Stimulated activated CD4-positive, alpha-beta T cell treated with anti-CD3 and anti-CD28 coated beads, Interleukin-15, amount 100 ng/mL, for 24 hours (primary cell): ENCODE measurements at regions not wholly inside any gene's neighbourhood (a gene's known extent, or its start where the extent isn't known, plus 50 kb on each side); places are given as distances from the start of the nearest gene placed in this dataset.
"Not testable (repeated sequence)": the region's sequence is repeated elsewhere in the genome, so short reads cannot be mapped to it uniquely, and the experiment has no call there.

ENCODE experiments used
- DNase-seq: peaks from one replicate; pipeline ENCODE4 v3.0.0-alpha.2; 2020

GRCh38 chr3:75453839-75454238 is 210.3 kb upstream of the FRG2C start:
- not testable (repeated sequence) for DNase-seq

GRCh38 chr3:75474530-75474929 is 189.6 kb upstream of the FRG2C start:
- not testable (repeated sequence) for DNase-seq

- DNase-seq = not testable (repeated sequence)
Measured at GRCh38 chr3:75496600-75496999, 167.5 kb upstream of the FRG2C start.

GRCh38 chr3:75500357-75500756 is 163.8 kb upstream of the FRG2C start:
- DNase-seq = not testable (repeated sequence)

- DNase-seq = not testable (repeated sequence)
Measured at GRCh38 chr3:75502171-75502570, 162.0 kb upstream of the FRG2C start.

- DNase-seq = not testable (repeated sequence)
Measured at GRCh38 chr3:75502769-75503756, 161.1 kb upstream of the FRG2C start.

GRCh38 chr3:75506603-75507002 is 157.5 kb upstream of the FRG2C start:
- DNase-seq = no peak

GRCh38 chr3:75507956-75508355 is 156.2 kb upstream of the FRG2C start:
- not testable (repeated sequence) for DNase-seq

GRCh38 chr3:75527657-75528056 is 136.5 kb upstream of the FRG2C start:
- DNase-seq = not testable (repeated sequence)

- peak; percentile 20 for DNase-seq
Measured at GRCh38 chr3:75552095-75552494, 112.0 kb upstream of the FRG2C start.

- not testable (repeated sequence) for DNase-seq
Measured at GRCh38 chr3:75564427-75564826, 99.7 kb upstream of the FRG2C start.

GRCh38 chr3:75572303-75572702 is 91.8 kb upstream of the FRG2C start:
- DNase-seq = not testable (repeated sequence)

GRCh38 chr3:75579091-75579490 is 85.0 kb upstream of the FRG2C start:
- not testable (repeated sequence) for DNase-seq

GRCh38 chr3:75579536-75579935 is 84.6 kb upstream of the FRG2C start:
- not testable (repeated sequence) for DNase-seq

GRCh38 chr3:75579981-75580782 is 83.9 kb upstream of the FRG2C start:
- peak; percentile 63 for DNase-seq

GRCh38 chr3:75582536-75582935 is 81.6 kb upstream of the FRG2C start:
- DNase-seq = not testable (repeated sequence)

GRCh38 chr3:75583116-75583515 is 81.0 kb upstream of the FRG2C start:
- not testable (repeated sequence) for DNase-seq

GRCh38 chr3:75587695-75588094 is 76.4 kb upstream of the FRG2C start:
- DNase-seq = not testable (repeated sequence)

GRCh38 chr3:75590382-75590781 is 73.7 kb upstream of the FRG2C start:
- DNase-seq = not testable (repeated sequence)

- peak; percentile 47 for DNase-seq
Measured at GRCh38 chr3:75604286-75604934, 59.7 kb upstream of the FRG2C start.

- DNase-seq = not testable (repeated sequence)
Measured at GRCh38 chr3:75607996-75608395, 56.1 kb upstream of the FRG2C start.

GRCh38 chr3:75609598-75609997 is 54.5 kb upstream of the FRG2C start:
- DNase-seq = not testable (repeated sequence)

GRCh38 chr3:75610773-75611172 is 53.4 kb upstream of the FRG2C start:
- no peak for DNase-seq
